Adrenal gland (tissue), 9 donors: ENCODE measurements at regions not wholly inside any gene's neighbourhood (a gene's known extent, or its start where the extent isn't known, plus 50 kb on each side); places are given as distances from the start of the nearest gene placed in this dataset.
A peak's percentile ranks its signal among the peaks of the same experiment; 100 is the strongest.
"Not testable (repeated sequence)": the region's sequence is repeated elsewhere in the genome, so short reads cannot be mapped to it uniquely, and the experiment has no call there.

ENCODE experiments used
- DNase-seq, 7 donors: peaks; one replicate each; pipeline ENCODE4 v3.0.0-alpha.2; 2019 to 2020
- H3K27ac ChIP-seq, 5 donors: fragments of 200-600 bp; sonication (generic) in 4 of 5; 1 replicate in 3 of 5; 2 replicates in 2 of 5; pipeline versions ENCODE4 v1.5.1 to v1.8.0; 2016 to 2020; ENCODE audit warnings: mild to moderate bottlenecking in 1 of 5
- H3K27me3 ChIP-seq: fragments of 200-600 bp; 2 replicates; pipeline ENCODE4 v1.8.0; 2021
- H3K36me3 ChIP-seq, 2 donors: fragments of 200-600 bp; replicated peaks in 1 of 2; 1 replicate in 1 of 2; 2 replicates in 1 of 2; pipeline versions ENCODE4 v1.5.1 to v1.8.0; 2018 to 2022
- H3K4me1 ChIP-seq, 2 donors: fragments of 200-600 bp; replicated peaks in 1 of 2; 1 replicate in 1 of 2; 2 replicates in 1 of 2; pipeline versions ENCODE4 v1.5.1 to v1.8.0; 2018 to 2021
- H3K4me3 ChIP-seq, 4 donors: fragments of 200-600 bp; sonication (generic) in 3 of 4; one replicate each; pipeline ENCODE4 v1.5.1; 2016 to 2018
- H3K9me3 ChIP-seq, 3 donors: fragments of 200-600 bp; sonication (generic) in 1 of 3; replicated peaks in 1 of 3; 1 replicate in 2 of 3; 2 replicates in 1 of 3; pipeline versions ENCODE4 v1.5.1 to v1.8.0; 2016 to 2021
- POLR2A ChIP-seq, 2 donors: fragments of 450-650 bp; IDR thresholded peaks; one replicate each; pipeline ENCODE4 v1.6.1; 2017; ENCODE audit warnings: antibody characterized with exemption in 2 of 2, mild to moderate bottlenecking in 2 of 2, moderate library complexity in 1 of 2
- WGBS, 4 donors: extraction: QIAGEN DNeasy Blood & Tissue Kit in 2 of 4; methylation state at CpG; one replicate each; pipeline versions ENCODE4 v1.1.5 to v1.1.7; 2013 to 2017; 5-methylcytosine and 5-hydroxymethylcytosine counted together
- intact Hi-C, 2 donors: fragments of 100-400 bp; cut with DNase I; formaldehyde crosslinking; loops; one replicate each; pipeline versions ENCODE4 v1.14.1 to v1.15.0; 2022 to 2023
- TF ChIP-seq, protein P1 (sequence below), 6 experiments: fragments of 450-650 bp in 4 of 6; fragments of 200-600 bp in 2 of 6; sonication (generic) in 1 of 6; IDR thresholded peaks; 1 replicate in 5 of 6; 2 replicates in 1 of 6; pipeline versions ENCODE4 v1.5.1 to v1.8.0; 2016 to 2021; ENCODE audit warnings: antibody characterized with exemption in 6 of 6, mild to moderate bottlenecking in 2 of 6, moderate library complexity in 1 of 6
- donor health status: healthy with polysubstance abuse.
- donor health status: Bipolar disorder and iron deficiency.
- donor health status: DM: yes; HTN: yes; CAD: no.
- donor health status: DM: no; HTN: no; CAD: no.
- donor health status: DM: no; HTN: no; CAD: no.

DNA sequence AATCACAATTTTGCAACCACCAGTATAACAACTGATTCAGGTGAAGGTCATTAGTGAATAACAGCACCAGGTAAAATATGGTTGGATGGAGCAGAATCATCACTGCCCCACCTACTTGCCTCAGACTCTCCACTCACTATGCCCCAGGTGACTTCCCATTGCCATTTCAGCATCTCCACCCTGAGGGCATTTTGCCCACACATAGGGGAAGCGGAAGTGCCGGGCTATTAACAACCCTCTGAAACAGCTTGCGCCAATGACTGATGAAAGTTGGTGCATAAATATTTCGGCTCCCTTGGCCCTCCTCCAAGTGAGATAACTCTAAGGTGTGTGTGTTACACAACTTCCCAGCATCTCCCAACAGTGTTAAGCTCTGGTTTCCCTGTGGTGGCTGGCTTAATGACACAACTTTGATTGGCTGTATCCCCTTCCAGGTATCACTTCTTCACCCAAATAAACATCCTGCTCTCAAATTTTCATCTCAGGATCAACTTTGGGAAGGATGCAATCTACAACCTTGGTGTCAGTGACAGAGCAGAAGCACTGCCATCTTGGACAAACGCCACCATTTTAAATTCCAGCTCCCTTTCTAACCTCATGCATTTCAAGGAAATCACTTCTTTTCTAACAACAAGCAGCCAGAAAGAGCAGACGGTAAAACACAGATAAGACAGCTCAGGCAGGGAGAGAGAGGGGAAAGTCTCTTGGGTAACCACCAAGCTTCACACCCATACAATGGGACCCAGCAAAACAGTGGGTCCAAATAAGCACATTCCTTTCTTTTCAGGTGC is 73.6 kb upstream of the PPP2R5C start:
- Histone ChIP-seq H3K27ac (no peak overlapping the region), H3K4me1 (no peaks in the 10 kb centered on the region), H3K4me3 (no peak overlapping the region), H3K9me3 (no peaks in the 10 kb centered on the region), H3K27me3 (peaks cover 4% of the 10 kb centered on the region), H3K36me3 (no peaks in the 10 kb centered on the region)
- WGBS, 4 donors, result 64 to 73% (median 69%) methylated on average over 6 of the region's 6 CpGs
- no peak for DNase-seq
- intact Hi-C loops, result no loop called here
- no peak for TF ChIP-seq POLR2A (IDR thresholded peaks at IDR 0.05)
- TF ChIP-seq, protein P1, sequence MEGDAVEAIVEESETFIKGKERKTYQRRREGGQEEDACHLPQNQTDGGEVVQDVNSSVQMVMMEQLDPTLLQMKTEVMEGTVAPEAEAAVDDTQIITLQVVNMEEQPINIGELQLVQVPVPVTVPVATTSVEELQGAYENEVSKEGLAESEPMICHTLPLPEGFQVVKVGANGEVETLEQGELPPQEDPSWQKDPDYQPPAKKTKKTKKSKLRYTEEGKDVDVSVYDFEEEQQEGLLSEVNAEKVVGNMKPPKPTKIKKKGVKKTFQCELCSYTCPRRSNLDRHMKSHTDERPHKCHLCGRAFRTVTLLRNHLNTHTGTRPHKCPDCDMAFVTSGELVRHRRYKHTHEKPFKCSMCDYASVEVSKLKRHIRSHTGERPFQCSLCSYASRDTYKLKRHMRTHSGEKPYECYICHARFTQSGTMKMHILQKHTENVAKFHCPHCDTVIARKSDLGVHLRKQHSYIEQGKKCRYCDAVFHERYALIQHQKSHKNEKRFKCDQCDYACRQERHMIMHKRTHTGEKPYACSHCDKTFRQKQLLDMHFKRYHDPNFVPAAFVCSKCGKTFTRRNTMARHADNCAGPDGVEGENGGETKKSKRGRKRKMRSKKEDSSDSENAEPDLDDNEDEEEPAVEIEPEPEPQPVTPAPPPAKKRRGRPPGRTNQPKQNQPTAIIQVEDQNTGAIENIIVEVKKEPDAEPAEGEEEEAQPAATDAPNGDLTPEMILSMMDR (IDR thresholded peaks at IDR 0.05), result no peak

DNA sequence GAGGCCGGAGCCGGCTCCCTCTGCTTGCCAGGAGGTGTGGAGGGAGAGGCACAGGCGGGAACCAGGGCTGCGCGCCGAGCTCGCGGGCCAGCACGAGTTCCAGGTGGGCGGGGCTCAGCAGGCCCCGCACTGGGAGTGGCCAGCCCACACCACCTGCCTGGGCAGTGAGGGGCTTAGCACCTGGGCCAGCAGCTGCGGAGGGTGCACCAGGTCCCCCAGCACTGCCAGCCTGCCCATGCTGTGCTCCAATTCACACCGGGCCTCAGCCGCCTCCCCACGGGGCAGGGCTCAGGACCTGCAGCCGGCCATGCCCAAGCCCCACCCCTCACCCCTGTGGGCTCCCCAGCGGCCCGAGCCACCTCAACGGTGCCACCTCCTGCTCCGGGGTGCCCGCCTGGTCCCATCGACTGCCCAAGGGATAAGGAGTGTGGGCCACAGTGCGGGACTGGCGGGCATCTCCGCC is 72.4 kb upstream of the PPP2R5C start:
- WGBS, 4 donors, result 93 to 100% (median 93%) methylated on average over 5 to 25 of the region's 25 CpGs
- Histone ChIP-seq H3K36me3 (no peaks in the 10 kb centered on the region), H3K9me3 (no peaks in the 10 kb centered on the region), H3K27me3 (peaks cover 4% of the 10 kb centered on the region), H3K27ac (no peak overlapping the region), H3K4me3 (no peak overlapping the region), H3K4me1 (no peaks in the 10 kb centered on the region)
- intact Hi-C loops, result no loop called here
- TF ChIP-seq POLR2A (IDR thresholded peaks at IDR 0.05), result no peak
- TF ChIP-seq, protein P1 (IDR thresholded peaks at IDR 0.05), result no peak
- peak in 1 of 7 donors; percentile 29 for DNase-seq

DNA sequence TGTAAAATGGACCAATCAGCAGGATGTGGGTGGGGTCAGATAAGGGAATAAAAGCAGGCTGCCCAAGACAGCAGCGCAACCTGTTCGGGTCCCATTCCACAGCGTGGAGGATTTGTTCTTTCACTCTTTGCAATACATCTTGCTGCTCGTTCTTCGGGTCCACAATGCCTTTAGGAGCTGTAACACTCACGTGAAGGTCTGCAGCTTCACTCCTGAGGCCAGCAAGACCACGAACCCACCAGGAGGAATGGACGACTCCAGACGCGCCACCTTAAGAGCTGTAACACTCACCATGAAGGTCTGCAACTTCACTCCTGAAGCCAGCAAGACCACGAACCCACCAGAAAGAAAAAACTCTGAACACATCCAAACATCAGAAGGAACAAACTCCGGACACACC is 71.5 kb upstream of the PPP2R5C start:
- H3K9me3 ChIP-seq, DNase-seq, H3K27ac ChIP-seq, intact Hi-C loops, H3K4me1 ChIP-seq, H3K27me3 ChIP-seq, H3K36me3 ChIP-seq, H3K4me3 ChIP-seq: not testable (repeated sequence)
- WGBS, 4 donors, result 83 to 91% (median 87%) methylated on average over 12 of the region's 12 CpGs

DNA sequence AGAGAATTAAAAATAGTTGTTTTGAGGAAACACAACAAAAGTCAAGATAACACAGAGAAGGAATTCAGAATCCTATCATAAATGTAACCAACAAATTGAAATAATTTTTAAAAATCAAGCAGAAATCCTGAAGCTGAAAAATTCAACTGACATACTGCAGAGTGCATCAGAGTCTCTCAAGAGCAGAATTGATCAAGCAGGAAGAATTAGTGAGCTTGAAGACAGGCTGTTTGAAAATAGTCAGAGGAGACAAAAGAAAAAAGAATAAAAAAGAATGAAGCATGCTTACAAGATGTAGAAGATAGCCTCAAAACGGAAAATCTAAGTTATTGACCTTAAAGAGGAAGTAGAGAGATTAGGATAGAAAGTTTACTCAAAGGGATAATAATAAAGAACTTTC is 65.8 kb upstream of the PPP2R5C start:
- no peak for TF ChIP-seq POLR2A (IDR thresholded peaks at IDR 0.05)
- TF ChIP-seq, protein P1 (IDR thresholded peaks at IDR 0.05), result no peak
- intact Hi-C loops, result no loop called here
- Histone ChIP-seq H3K36me3 (no peaks in the 10 kb centered on the region), H3K4me1 (no peaks in the 10 kb centered on the region), H3K27me3 (no peaks in the 10 kb centered on the region), H3K9me3 (peaks cover 0 to 9% (median 0%) of the 10 kb centered on the region in 3 donors), H3K27ac (no peak overlapping the region), H3K4me3 (no peak overlapping the region)
- WGBS, 4 donors, result 28 to 51% (median 39%) methylated on average over 1 of the region's 1 CpG
- no peak for DNase-seq

DNA sequence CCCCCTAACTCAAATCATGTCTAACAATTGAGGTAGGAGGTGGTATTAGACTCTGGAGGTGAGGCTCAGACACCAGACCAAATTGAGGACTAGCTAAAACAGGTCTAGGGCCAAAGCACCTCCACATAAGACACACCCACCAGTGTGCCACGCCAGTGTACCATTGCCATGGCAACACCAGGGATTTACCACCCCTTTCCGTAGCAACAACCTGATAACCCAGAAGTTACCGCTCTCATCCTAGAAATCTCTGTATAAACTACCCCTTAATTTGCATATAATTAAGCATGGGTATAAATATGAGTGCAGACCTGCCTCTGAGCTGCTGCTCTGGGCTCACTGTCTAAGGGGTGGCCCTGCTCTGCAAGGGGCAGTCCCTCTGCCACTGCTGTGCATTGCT is 57.4 kb upstream of the PPP2R5C start:
- H3K27ac ChIP-seq, result no peak overlapping the region
- H3K9me3 ChIP-seq, result no peaks in the 10 kb centered on the region
- TF ChIP-seq, protein P1 (IDR thresholded peaks at IDR 0.05), result no peak
- no peak for TF ChIP-seq POLR2A (IDR thresholded peaks at IDR 0.05)
- H3K4me1 ChIP-seq, result peaks cover 0 to 13% of the 10 kb centered on the region in 2 donors
- DNase-seq, result no peak
- no peaks in the 10 kb centered on the region for H3K36me3 ChIP-seq
- H3K4me3 ChIP-seq, result no peak overlapping the region
- intact Hi-C loops, result loop anchor here in 1 of 2 donors (10.0 kb wide), 1 partner anchor 391 kb away; no protein-coding TSS in a partner anchor
- WGBS, 4 donors, result 81 to 86% (median 81%) methylated on average over 3 of the region's 3 CpGs
- H3K27me3 ChIP-seq, result no peaks in the 10 kb centered on the region
